Endothelial cell (in vitro differentiated cells): ENCODE measurements at regions not wholly inside any gene's neighbourhood (a gene's known extent, or its start where the extent isn't known, plus 50 kb on each side); places are given as distances from the start of the nearest gene placed in this dataset.
"Not testable (repeated sequence)": the region's sequence is repeated elsewhere in the genome, so short reads cannot be mapped to it uniquely, and the experiment has no call there.

Source experiments
- DNase-seq: peaks from one replicate; pipeline ENCODE4 v3.0.0; 2021; ENCODE audit warnings: low spot score
- H3K27ac Mint-ChIP-seq: one replicate; pipeline ENCODE4 v1.8.0; 2021; ENCODE audit warnings: mixed read lengths, inconsistent platforms; ENCODE audit not compliant: unreplicated experiment
- H3K27me3 Mint-ChIP-seq: one replicate; pipeline ENCODE4 v1.8.0; 2021; ENCODE audit warnings: mild to moderate bottlenecking, moderate library complexity, mixed read lengths, inconsistent platforms; ENCODE audit not compliant: unreplicated experiment
- H3K36me3 Mint-ChIP-seq: one replicate; pipeline ENCODE4 v1.8.0; 2021; ENCODE audit warnings: mild to moderate bottlenecking, low read depth, mixed read lengths, inconsistent platforms; ENCODE audit not compliant: unreplicated experiment
- H3K4me1 Mint-ChIP-seq: one replicate; pipeline ENCODE4 v1.8.0; 2021; ENCODE audit warnings: mild to moderate bottlenecking, mixed read lengths, inconsistent platforms; ENCODE audit not compliant: unreplicated experiment
- H3K4me3 Mint-ChIP-seq: one replicate; pipeline ENCODE4 v1.8.0; 2021; ENCODE audit warnings: mild to moderate bottlenecking, mixed read lengths, inconsistent platforms; ENCODE audit not compliant: unreplicated experiment
- H3K9me3 Mint-ChIP-seq: one replicate; pipeline ENCODE4 v1.8.0; 2021; ENCODE audit warnings: mixed read lengths, inconsistent platforms; ENCODE audit not compliant: unreplicated experiment
- CTCF ChIP-seq: fragments of 200-600 bp; sonication (generic); IDR thresholded peaks from one replicate; pipeline ENCODE4 v1.5.0; 2021; ENCODE audit warnings: antibody characterized with exemption; ENCODE audit not compliant: unreplicated experiment

- DNase-seq: no peak
Observed at GRCh38 chr1:96581772-96582171, 139.8 kb upstream of the PTBP2 start.

GRCh38 chr1:96583903-96584302 lies 137.7 kb upstream of the PTBP2 start:
- H3K27ac Mint-ChIP-seq: no peak overlapping the region
- no peaks in the 10 kb centered on the region for H3K27me3 Mint-ChIP-seq
- TF ChIP-seq CTCF: no peak
- no peaks in the 10 kb centered on the region for H3K4me1 Mint-ChIP-seq
- H3K9me3 Mint-ChIP-seq: no peaks in the 10 kb centered on the region
- H3K4me3 Mint-ChIP-seq: no peak overlapping the region
- H3K36me3 Mint-ChIP-seq: no peaks in the 10 kb centered on the region
- DNase-seq: no peak

More at GRCh38 chr1:96581772-96582171, 139.8 kb upstream of the PTBP2 start:
- no peak overlapping the region for H3K4me3 Mint-ChIP-seq
- H3K9me3 Mint-ChIP-seq: no peaks in the 10 kb centered on the region
- no peak overlapping the region for H3K27ac Mint-ChIP-seq
- no peaks in the 10 kb centered on the region for H3K36me3 Mint-ChIP-seq
- H3K4me1 Mint-ChIP-seq: no peaks in the 10 kb centered on the region
- no peaks in the 10 kb centered on the region for H3K27me3 Mint-ChIP-seq
- TF ChIP-seq CTCF: no peak

GRCh38 chr1:96587222-96587621 lies 134.4 kb upstream of the PTBP2 start:
- Mint-ChIP-seq H3K9me3 (no peaks in the 10 kb centered on the region), H3K4me3 (no peak overlapping the region), H3K36me3 (no peaks in the 10 kb centered on the region), H3K4me1 (no peaks in the 10 kb centered on the region), H3K27me3 (no peaks in the 10 kb centered on the region), H3K27ac (no peak overlapping the region)
- TF ChIP-seq CTCF: no peak
- no peak for DNase-seq

- Mint-ChIP-seq H3K27ac (no peak overlapping the region), H3K4me3 (no peak overlapping the region), H3K9me3 (no peaks in the 10 kb centered on the region), H3K36me3 (no peaks in the 10 kb centered on the region), H3K4me1 (no peaks in the 10 kb centered on the region), H3K27me3 (no peaks in the 10 kb centered on the region)
- DNase-seq: no peak
- TF ChIP-seq CTCF: no peak
Observed at GRCh38 chr1:96588416-96588995, 133.1 kb upstream of the PTBP2 start.

- not testable (repeated sequence) for H3K9me3 Mint-ChIP-seq
Observed at GRCh38 chr1:96595530-96595929, 126.1 kb upstream of the PTBP2 start.

More at GRCh38 chr1:96595530-96595929, 126.1 kb upstream of the PTBP2 start:
- H3K4me3 Mint-ChIP-seq, H3K4me1 Mint-ChIP-seq, DNase-seq, H3K27ac Mint-ChIP-seq, H3K36me3 Mint-ChIP-seq, H3K27me3 Mint-ChIP-seq: not testable (repeated sequence)
